Stimulated activated CD8-positive, alpha-beta memory T cell treated with anti-CD3 and anti-CD28 coated beads, Interleukin-15, amount 100 ng/mL, for 4 hours (primary cell): ENCODE measurements at regions not wholly inside any gene's neighbourhood (a gene's known extent, or its start where the extent isn't known, plus 50 kb on each side); places are given as distances from the start of the nearest gene placed in this dataset.

Experiments used
- DNase-seq, 2 donors: peaks; one replicate each; pipeline ENCODE4 v3.0.0-alpha.2; 2020; ENCODE audit warnings: low read depth in 2 of 2

DNA sequence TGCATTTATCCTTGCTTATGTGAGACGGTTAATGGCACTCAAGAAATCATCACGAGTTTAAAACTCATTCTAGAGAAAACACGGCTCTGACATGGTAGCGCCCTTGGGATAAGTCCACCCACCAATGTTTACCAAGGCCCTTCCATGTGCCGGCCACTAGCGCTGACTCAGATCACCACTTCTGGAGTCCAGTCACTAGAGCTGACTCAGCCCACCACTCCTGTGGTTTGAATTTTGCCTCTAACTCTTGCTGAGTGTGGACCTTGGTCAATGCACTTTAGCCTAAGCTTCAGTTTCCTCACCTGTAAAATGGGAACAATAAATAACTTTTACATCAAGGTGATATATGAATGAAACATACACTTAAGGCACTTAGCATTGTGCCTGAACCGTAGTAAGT is 358.4 kb upstream of the PROK2 start:
- no peak for DNase-seq

GRCh38 chr3:72142028-72142427 is 357.1 kb upstream of the PROK2 start:
- no peak for DNase-seq

DNA sequence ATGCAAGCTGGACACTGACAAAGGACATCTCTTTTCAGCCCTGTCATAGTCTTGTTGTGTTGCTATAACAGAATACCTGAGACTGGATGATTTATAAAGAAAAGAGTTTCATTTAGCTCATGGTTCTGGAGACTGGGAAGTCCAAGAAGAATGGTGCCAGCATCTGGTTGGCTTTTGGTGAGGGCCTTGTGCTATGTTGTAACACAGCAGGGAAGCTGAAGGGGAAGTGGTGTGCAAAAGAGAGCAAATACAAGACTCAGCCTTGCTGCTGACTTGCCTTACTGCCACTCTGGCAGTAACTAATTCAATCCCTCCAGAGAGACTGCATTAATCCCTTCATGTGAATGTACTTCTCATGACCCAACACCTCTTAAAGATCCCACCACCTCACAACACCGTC is 356.3 kb upstream of the PROK2 start:
- no peak for DNase-seq

DNA sequence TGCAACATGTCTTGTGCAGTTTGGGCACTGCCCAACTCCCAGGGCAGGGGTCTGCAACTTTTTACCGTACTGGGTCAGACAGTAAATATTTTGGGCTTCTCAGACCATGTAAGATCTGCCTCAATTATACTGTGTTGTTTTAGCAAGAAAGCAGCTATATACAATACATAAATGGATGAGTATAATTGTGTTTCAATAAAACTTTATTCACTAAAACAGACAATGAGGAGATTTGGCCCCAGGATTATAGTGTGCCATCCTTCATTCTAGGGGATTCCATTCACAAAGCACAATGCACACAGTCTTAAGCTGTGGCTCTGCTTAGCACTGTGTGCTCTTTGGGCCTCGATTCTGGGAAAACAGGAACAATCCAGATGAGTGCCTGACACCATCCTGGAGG is 354.4 kb upstream of the PROK2 start:
- DNase-seq: no peak

- DNase-seq: no peak
These were observed 353.2 kb upstream of the PROK2 start for GRCh38 chr3:72137865-72138861.

- DNase-seq: no peak
These were observed 350.7 kb upstream of the PROK2 start for GRCh38 chr3:72135636-72136035.

DNA sequence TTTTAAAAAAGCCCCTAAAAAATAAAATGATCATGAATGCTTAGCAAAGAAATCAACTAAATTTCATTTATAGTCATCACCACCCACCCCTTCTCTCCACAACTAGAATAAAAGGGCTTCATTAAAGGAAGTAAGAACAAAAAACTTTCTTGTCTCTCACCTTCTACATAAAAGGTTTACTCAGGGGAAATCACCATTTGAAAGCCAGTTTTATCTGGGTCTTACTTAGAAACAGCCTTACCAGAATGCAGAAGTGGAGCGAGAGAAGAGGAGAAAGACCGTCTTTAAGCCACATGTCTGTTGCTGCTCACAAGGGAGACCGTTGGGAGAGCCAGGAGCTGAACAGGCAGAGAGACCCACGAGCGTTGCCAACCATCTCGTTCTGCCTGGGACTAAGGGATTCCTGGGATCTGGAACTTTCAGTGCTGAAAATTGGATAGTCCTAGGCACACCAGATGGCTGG is 350.1 kb upstream of the PROK2 start:
- no peak for DNase-seq

- no peak for DNase-seq
These were observed 348.5 kb upstream of the PROK2 start for GRCh38 chr3:72133329-72134011.

- no peak for DNase-seq
These were observed 347.0 kb upstream of the PROK2 start for GRCh38 chr3:72131899-72132298.

GRCh38 chr3:72130565-72130964 is 345.6 kb upstream of the PROK2 start:
- DNase-seq: no peak

- DNase-seq: no peak
These were observed 344.6 kb upstream of the PROK2 start for GRCh38 chr3:72129501-72130094.

- DNase-seq: no peak
These were observed 344.0 kb upstream of the PROK2 start for GRCh38 chr3:72128921-72129320.

DNA sequence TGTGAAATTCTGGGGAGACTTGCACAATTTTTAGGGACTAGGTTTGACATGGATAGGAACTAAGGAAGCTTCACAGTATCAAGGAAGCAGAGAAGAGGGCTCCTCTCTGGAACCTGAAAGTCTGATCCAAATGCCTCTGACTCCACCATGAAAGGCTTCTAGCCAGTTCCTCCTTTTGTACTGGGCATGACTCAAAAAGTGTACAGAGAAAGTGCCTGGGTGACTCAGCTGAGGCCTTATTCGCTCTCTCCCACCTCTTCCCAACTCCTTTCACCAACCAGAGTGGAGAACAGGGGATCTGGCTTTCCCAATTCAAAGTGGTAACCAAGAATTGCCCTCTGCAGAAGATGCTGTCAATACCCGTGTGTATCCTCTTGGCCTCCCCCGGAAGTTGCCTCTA is 342.9 kb upstream of the PROK2 start:
- no peak for DNase-seq

GRCh38 chr3:72127224-72127612 is 342.3 kb upstream of the PROK2 start:
- DNase-seq: no peak

DNA sequence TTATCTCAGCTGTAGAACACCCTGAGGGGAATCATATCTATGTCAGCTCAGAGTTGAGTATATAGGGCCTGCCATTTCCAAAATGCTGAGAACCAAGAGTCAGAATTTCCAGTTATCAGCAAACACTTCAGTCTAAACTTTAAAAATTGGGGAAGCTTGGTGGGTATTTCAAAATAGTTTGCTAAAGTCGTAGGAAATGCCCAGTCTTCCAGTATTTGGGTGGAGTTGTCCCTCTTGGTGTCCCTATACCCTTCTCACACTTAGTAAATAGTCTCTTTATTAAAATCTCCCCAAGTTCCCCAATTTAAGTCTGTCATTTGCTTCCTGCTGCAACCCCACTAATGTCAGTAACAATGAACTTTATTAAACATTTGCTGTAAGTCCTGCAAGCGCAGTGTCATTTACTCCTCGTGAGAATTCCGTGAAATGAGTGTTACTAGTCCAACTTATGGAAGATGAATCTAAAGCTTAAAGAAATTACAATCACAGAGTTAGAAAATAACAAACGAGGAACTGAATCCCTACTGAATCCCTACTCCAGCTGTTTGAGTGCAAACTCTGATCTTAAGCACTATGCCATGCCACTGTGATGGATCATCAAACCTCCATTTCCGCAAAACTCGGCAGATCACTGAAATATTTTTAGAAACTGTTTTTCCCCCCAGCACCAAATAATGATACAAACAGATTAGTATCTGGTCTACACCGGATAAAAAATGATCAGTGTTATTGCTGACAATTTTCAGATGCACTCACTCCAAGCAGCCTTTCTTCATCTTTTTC is 341.7 kb upstream of the PROK2 start:
- no peak for DNase-seq

- no peak for DNase-seq
These were observed 339.0 kb upstream of the PROK2 start for GRCh38 chr3:72123908-72124441.

DNA sequence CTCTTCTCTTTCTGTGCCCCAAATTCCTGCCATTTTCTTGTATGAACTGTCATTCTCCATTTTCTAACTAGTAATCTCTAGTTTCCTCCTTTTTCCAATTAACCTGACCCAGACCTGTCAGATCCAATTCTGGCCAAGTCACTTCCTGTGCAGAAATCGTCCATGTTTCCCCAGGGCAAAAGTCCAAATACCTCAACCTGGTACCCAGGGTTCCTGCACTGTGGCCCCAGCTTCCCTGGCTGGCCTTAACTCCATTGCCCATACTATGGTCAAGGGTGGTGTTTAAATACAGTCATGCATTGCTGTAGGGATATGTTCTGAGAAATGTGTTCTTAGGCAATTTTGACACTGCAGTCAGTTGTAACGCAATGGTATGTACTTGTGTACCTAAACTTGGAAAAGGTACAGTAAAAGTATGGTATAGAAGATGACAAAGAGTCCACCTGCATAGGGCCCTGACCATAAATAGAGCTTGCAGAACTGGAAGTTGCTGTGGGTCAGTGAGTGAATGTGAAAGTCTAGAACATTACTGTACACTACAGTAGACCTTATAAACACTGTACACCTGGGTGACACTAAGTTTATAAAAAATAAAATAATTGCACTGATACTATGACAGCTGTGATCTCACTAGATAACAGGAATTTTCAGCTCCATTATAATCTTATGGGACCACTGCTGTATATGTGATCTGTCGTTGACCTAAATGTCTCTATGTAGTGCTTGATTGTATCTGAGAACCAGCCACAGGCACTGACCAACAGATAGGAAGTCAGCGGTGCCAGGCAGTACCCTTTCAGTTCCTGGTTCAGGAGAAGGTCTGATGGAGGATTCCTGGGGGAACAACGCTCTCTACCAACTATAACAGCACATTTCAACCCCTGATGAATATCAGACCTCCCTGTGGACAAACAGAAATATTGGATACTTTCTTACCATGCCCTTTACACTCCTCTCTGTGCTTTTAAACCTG is 336.1 kb upstream of the PROK2 start:
- DNase-seq: no peak

DNA sequence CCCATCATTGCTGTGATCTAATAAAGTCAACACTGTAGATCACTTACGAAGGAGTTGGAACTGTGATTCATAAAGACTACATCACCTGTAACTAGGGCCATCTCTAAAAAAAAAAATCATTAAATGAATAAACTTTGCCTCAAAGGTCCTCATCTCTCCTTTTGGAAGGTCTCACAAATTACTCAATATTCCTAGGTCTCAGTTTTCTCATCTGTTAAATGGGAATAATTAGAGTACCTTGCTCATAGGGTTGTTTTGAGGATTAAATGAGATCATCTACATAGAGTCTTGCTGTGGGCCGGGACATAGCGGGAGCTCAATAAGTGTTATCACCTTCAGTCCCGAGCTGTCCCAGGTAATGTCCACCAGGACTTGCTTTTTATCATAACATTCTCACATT is 335.1 kb upstream of the PROK2 start:
- DNase-seq: no peak

GRCh38 chr3:72118628-72119027 is 333.7 kb upstream of the PROK2 start:
- DNase-seq: no peak

- no peak for DNase-seq
These were observed 331.3 kb upstream of the PROK2 start for GRCh38 chr3:72116226-72116625.
